GM18909 (cell line): ENCODE measurements at regions not wholly inside any gene's neighbourhood (a gene's known extent, or its start where the extent isn't known, plus 50 kb on each side); places are given as distances from the start of the nearest gene placed in this dataset.
"Not testable (repeated sequence)": the region's sequence is repeated elsewhere in the genome, so short reads cannot be mapped to it uniquely, and the experiment has no call there.

Source experiments
- ATAC-seq: cut with Tn5 transposase; IDR thresholded peaks from one replicate; pipeline ENCODE4 v1.9.1; 2021; ENCODE audit warnings: mild to moderate bottlenecking; ENCODE audit not compliant: unreplicated experiment, poor library complexity

DNA sequence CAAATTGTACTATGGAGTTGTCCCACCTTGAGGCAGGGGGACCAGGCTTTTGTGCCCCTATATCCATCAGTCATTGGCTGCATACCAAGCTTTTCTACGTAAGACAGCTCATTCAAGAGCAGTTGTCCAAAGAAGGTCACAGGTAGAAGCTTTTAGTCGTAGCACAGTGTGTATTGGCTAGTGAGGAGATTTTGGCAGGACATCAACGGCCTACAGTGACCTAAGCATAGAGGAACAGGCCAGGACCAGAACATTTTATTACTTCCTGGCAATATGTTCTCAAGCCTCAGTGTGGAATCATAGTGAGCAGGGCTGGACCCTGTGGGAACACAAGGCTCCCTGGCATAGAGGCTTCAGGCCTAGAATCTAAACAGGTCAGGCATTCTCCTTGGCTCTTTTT, 105.4 kb upstream of the ANKRD28 start:
- no peak for ATAC-seq

DNA sequence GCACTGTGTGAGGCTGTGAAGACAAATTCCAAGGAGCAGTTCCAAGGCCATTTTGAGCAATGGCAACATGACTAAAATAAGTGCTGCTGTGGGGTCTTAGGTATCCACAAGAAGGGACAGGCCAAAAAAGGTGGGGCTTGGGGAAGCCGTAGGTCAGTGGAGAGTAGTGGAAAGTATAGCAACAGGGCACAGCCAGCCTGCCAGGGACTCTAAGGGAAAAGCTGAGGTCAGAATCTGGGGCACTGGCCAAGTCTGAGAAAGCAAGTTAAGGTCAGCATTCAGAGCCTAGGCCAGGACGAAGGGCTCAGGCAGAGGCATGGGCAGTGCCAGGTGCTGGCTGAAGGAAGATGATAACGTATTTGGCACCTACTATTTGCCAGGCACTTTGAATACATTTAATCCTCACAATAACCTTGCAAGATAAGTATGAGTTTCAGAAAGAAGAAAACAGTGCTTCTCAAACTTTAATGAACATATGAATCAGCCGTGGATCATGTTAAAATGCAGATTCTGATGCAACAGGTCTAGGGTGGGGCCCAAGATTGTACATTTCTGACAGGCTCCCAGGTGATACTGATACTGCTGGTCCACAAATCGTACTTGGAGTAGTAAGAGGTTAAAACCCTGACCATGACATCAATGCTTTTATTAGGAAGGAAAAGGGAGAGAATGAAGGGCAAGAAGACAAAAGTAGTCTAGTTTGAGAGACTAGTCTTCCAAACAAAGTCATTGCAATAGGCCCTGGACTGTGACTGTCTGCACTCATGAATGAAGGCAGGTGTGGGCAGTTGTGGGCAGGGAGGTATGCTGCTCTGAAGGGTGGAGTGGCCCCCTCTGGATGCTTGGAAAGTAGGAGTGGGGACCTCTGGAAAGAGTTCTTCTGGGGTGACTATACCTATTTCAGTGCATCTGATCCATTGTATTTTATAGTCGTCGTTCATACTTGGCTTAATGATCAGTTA, 106.3 kb upstream of the ANKRD28 start:
- no peak for ATAC-seq

DNA sequence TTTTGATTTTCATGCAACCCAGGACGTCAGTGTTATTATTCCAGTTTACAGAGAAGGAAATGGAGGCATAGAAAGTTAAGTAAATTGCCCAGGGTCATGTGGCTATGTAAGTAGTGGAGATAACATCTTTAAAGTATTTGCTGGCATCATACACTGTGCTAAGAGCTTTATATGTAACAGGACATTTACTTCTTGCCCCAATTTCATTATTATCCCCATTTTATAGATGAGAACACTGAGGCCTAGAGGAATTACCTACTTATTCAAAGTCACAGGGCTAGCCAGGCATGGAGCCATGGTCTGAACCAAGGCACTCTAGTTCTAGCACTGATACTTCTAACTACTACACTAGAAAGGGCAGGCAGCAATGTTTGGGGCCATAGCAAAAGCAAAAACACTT, 107.3 kb upstream of the ANKRD28 start:
- no peak for ATAC-seq

DNA sequence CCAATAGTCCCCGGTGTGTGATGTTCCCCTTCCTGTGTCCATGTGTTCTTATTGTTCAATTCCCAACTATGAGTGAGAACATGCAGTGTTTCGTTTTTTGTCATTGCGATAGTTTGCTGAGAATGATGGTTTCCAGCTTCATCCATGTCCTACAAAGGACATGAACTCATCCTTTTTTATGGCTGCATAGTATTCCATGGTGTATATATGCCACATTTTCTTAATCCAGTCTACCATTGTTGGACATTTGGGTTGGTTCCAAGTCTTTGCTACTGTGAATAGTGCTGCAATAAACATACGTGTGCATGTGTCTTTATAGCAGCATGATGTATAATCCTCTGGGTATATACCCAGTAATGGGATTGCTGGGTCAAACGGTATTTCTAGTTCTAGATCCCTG, 109.6 kb upstream of the ANKRD28 start:
- not testable (repeated sequence) for ATAC-seq

DNA sequence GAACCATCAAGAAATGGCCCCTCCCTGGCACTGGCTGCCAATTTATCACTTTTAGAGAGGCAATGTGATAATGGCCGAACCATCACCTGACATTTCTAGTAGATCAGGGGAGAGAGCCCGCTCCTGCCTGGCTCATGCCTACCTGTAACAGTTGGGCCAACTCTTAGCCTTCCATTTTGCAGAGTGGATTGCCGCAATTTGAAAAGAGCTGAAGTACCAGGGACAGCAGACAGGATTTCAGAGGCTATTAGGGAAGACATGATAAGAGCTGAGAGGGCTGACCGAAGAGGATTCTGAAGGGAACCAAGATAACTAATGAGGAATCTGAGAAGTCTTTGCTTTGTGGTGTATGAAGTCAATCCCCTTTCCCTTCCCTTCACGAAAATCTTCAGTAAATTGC, 121.2 kb upstream of the ANKRD28 start:
- no peak for ATAC-seq

DNA sequence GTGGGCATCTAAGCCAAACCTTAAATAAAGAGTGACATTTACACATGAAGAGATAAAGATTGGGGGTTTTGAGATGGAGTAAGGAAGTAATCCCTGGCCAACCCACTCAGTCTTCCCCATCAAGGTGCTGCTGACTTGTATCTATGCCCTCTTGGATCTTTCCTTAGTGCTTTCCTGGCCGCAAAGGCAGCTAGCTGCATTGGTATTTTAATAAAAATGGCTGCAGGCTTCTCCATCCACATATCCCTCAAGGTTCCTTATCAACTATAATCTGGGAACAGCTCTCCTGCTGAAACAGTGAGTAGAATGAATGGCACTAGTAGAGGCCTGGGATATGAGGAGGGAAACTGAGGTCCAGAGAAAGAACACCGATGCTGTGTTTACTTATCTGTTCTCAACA, 122.2 kb upstream of the ANKRD28 start:
- no peak for ATAC-seq

DNA sequence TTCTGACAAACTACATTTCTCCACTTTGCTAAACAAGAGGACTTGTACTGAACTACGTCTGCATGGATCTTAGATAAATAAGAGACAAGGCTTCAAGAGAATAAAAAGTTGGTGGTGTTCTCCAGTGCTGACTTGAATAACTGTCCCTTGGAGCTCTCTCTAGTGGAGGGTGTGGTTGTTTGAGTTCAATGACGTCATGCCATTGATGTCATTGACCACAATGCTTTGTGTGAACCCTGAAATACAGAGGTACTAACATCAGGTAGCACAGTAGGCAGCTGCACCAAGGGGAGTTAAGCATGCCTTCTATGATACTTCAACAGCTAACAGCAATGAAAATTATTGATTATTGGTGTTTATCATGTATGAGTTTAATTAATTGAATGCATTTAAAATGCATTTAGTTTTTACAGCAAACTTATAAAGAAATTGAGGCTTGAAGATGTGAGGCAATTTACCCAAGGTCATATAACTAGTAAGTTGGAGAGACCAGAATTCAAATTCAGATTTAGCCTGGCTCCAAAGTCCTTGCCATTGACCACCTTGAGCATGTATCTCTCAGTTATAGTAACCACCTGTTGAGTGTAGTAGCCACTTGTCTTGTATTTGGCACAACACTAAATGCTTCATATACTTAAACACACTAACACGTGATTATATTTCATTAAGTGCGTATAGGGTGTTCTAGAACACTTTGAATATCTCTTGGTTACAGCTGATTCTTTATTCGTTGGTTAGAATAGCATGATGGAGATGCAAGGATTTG, 126.0 kb upstream of the ANKRD28 start:
- ATAC-seq = no peak

DNA sequence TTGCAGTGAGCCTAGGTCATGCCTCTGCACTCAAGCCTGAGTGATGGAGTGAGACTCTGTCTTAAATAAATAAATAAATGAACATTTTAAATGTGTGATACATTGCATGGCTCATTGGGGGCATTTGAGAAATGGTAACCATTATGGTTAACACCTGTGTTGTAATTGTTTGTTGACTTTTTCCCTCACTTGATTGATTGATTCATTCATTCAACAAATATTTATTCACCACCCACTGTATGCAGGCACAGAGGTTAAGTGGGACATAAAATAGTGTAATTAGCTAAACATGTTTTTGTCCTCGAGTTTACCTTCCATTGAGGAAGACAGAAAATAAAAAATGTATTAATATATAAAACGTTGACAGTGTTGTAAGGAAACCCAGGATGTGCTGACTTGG, 127.1 kb upstream of the ANKRD28 start:
- ATAC-seq = no peak

DNA sequence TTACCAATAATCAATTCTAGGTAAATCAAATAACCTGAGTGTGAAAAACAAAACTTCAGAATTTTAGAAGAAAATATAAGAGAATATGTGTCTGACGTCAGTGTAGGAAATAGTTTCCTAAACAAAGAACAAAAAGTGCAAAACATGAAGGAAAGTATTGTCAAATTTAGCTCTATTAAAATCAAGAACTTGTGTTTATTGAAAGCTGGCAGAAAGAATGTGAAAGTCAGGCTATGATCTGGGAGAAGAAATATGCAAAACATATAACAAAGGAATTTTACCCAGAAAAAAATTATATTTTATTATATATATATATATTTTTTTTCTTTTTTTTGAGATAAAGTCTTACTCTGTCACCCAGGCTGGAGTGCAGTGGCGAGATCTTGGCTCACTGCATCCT, 129.1 kb upstream of the ANKRD28 start:
- no peak for ATAC-seq

DNA sequence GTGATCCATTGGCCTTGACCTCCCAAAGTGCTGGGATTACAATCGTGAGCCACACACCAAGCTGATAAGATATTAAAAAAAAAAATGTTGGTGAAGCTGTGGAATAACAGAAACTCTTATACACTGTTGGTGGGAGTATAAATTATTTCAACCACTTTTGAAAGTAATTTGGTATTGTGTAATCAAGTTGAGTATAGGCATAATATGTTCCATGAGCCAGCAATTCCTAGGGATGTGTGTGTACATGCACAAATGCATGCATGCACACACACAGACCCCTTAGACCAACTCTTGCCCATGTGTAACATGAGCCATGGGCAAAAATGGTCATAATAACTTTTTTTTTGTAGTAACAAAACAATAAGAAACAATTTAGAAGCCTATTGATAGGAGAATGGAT, 130.2 kb upstream of the ANKRD28 start:
- no peak for ATAC-seq

DNA sequence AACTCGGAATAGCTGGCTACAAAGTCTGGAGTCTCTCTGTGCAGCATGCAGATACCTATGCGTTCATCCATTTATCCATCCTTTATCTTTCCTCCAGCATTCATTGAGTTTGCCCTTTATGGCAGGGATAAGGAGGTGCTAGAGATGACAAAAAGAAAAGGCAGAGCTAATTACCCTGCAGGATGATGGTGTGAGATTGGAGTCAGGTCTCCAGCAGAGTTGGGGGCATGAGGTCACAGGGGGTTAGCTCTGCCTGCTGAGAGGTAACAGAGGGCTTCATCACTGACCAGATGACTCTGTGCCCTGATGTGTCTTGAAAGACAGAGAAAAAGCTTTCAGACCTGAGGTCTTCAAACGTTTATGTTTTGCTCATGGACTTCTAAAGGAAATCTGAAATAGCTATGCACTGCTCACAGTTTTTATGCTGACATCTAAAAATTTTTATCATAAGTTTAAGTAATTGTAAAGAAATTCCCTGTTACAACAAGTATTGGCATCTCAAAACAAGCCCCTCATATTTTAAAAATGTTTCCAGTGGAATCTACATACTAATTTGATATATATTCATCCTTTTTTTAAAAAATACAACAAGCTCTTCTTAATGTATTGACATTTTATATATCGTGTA, 132.3 kb upstream of the ANKRD28 start:
- ATAC-seq = no peak

DNA sequence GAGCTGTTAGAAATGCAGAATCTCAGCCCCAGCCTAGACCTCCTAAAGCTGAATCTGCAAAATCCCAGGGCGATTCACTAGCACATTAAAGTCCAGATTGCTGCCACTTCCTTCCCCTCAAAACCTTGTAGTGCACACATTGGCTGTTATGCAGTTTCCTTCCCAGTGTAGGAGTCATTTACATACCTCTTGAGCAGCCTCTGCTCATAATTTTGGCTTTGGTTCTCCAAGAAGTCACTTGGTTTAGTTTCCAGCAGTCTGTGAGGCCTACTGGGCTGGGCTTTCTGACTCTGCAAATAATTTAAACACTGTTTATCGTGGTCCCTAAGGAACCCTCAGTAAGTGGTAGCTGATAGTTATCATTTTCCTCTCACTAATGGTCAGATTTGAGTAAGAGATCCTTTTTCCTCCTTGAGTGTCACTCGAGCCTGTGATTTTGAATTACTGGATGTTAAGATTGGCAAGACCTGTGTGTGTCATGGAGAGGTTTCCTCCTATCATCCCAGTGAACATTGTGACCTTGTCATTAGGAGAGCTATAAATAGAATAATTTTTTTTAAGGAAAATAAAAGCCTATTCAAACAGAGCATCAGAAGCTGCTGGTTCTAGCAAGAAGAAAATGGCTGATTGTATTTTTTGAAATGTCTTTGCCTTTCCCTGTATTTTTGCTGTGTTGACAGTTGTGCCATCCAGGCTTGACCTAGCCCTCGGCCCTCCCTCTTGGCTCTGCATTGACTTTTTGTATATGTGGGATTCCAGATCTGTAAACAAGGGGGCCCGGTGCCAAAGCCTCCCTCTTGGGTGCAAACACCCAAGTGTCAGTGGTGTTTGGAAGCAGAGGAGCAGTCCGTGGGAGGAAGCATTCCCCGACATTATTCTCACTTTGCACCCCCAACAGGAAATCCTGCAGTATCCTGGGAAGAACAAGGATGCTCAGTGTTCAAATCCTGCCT, 134.8 kb upstream of the ANKRD28 start:
- no peak for ATAC-seq

DNA sequence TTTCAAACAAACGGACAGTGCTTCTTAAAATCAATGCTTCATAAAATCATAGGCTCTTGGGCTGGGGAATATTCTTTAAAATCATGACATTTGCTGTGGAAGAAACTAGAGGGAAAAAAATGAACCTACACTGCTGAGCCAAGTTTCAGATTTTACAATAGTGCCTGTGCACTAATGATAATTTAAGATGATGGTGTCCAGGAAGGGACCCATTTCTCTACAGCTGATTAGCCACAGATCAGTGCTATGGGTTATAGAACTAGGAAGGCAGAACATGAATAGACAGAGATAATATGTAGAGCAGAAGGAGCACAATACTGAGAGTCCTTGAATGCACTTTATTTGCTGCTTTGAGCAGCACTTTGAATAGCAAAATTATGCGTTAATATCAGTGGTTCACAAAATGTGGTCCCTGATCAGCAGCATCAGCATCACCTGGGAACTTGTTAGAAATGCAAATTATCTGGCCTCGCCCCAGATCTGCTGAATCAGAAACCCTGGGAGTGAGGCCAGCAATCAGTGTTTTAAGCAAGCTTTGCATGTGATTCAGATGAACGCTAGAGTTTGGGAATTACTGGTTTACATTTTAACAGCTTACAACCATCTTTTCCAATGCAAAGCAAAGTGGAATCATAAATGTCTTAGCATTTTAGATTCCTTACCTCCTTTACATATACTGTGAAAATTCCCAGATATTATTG, 135.8 kb upstream of the ANKRD28 start:
- ATAC-seq = no peak

DNA sequence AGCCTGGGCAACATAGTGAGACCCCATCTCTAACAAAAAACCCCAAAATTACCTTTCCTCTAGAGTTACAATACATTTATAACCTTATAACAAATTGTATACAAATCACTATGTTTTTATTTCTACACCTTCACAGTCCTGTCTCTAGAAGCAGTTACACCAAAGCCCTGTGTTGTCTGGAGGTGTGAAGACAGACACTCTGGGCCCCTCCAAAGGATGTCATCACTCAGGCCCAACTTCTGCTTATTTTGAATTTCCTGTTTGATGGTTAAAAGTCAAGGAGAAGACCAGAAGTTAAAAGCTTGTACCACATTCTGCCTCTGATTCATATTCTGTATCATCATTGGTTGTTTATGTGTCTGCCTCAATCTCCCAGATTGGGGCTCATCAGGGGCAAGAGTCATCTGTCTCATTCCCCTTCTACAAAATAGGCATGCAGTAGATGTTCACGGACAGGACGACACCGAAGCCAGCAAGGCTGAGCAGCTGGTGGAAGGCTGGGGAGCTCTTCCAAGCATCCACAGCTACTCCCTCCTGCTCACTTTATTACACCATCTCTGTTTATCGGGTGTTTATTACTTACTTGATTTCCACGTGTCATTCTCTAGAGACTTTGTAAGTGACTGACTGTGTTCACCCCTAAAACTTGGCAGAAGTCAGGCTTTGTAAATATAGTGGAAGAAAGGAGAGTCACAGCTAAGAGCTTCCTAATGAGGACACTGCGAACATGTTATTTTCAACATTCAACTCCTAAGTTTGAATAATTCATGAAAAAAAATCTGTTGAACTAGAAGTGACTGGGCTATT, 136.8 kb upstream of the ANKRD28 start:
- no peak for ATAC-seq

DNA sequence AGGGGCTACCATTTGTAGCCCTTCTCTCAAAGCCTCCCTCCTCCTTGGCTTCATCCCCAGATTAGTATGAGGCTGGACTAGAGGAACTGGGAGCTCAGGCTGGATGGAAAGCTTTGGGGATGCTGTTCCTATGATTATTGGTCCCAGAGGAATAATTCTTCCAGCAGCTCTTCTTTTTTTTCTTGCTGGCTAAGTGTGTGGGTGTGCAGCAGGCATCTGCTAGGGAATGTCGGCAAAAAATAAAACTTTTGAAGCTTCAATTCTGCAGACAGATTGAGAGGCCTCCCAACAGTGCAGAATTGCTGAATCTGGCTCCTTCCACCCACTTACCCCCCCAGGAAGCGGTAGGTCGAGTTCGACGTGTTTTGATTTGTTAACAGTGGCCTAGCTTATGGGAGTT, 138.5 kb upstream of the ANKRD28 start:
- no peak for ATAC-seq

DNA sequence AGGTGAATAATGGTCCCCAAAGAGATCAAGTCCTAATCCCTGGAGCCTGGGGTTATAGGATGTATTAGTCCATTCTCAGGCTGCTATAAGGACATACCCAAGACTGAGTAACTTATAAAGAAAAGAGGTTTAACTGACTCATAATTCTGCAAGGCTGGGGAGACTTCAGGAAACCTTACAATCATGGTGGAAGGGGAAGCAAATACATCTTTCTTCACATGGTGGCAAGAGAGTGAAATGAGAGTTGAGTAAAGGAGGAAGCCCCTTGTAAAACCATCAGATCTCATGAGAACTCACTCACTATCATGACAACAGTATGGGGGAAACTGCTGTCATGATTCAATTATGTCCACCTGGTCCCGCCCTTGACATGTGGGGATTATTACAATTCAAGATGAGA, 142.9 kb upstream of the ANKRD28 start:
- ATAC-seq = no peak

DNA sequence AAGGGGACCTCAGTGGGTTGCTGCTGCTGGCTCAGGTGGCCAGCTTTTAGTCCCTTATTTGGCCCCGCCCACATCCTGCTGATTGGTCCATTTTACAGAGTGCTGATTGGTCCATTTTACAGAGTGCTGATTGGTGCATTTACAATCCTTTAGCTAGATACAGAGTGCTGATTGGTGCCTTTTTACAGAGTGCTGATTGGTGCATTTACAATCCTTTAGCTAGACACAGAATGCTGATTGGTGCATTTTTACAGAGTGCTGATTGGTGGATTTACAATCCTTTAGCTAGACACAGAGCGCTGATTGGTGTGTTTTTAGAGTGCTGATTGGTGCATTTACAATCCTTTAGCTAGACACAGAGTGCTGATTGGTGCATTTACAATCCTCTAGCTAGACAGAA, 143.7 kb upstream of the ANKRD28 start:
- ATAC-seq = not testable (repeated sequence)

DNA sequence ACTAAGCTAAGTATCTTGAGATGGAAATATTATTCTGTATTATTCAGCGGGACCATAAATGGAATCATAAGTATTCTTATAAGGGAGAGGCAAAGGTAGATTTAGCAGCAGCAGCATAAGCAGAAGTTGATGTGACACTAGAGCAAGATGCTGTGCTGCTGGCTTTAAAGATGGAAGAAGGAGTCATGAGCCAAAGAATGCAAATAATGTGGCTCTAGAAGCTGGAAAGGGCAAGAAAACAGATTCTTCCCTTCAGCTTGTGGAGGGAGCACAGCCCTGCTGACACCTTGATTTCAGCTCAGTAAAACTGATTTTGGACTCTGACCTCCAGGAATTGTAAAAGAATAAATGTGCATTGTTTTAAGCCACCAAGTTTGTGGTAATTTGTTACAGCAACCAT, 144.2 kb upstream of the ANKRD28 start:
- ATAC-seq = no peak

DNA sequence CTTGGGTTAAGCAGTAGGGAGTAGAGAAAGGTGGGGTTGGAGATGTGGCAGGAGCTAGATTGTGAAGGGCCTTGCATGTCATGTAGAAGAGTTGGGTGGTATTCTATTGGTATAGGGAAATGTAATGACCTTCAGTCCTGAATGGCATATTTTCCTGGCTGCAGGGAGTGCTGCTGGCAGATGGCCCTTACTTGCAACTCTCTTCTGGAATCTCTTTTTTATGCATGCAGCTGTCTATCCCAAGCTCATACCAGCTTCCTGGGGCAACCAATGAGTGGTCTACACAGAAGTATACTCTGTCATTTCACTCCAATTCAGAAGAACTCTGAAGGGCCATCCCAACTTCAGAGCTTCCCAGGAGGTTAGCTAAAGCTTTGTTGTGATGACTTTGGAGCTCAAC, 144.7 kb upstream of the ANKRD28 start:
- no peak for ATAC-seq
